Endodermal cell (in vitro differentiated cells): ENCODE measurements at regions not wholly inside any gene's neighbourhood (a gene's known extent, or its start where the extent isn't known, plus 50 kb on each side); places are given as distances from the start of the nearest gene placed in this dataset.
A peak's percentile ranks its signal among the peaks of the same experiment; 100 is the strongest.

Source experiments
- DNase-seq: peaks from one replicate; pipeline ENCODE4 v3.0.0-alpha.2; 2017
- H3K27ac ChIP-seq: 2 replicates; pipeline ENCODE4 v1.5.1; 2013; ENCODE audit warnings: mild to moderate bottlenecking, low read depth, low read length, moderate library complexity
- H3K27me3 ChIP-seq: 2 replicates; pipeline ENCODE4 v1.6.1; 2013; ENCODE audit warnings: mild to moderate bottlenecking, low read length, moderate library complexity; ENCODE audit not compliant: insufficient read depth, control insufficient read depth, poor library complexity, severe bottlenecking
- H3K36me3 ChIP-seq: 2 replicates; pipeline ENCODE4 v1.7.0; 2013; ENCODE audit warnings: mild to moderate bottlenecking, low read length, moderate library complexity; ENCODE audit not compliant: control insufficient read depth, insufficient read depth
- H3K4me1 ChIP-seq: one replicate; pipeline ENCODE4 v1.7.0; 2013; ENCODE audit warnings: low read length; ENCODE audit not compliant: control insufficient read depth, insufficient read depth
- H3K4me3 ChIP-seq: 2 replicates; pipeline ENCODE4 v1.5.1; 2013; ENCODE audit warnings: mild to moderate bottlenecking, low read length, moderate library complexity
- H3K9ac ChIP-seq: 2 replicates; pipeline ENCODE4 v1.6.1; 2013; ENCODE audit warnings: mild to moderate bottlenecking, low read length, moderate library complexity; ENCODE audit not compliant: poor library complexity, severe bottlenecking; ENCODE audit errors: extremely low read depth
- H3K9me3 ChIP-seq: 2 replicates; pipeline ENCODE4 v1.6.1; 2013; ENCODE audit warnings: mild to moderate bottlenecking, low read length, moderate library complexity; ENCODE audit not compliant: control insufficient read depth
- H3K27ac Mint-ChIP-seq: 2 replicates; pipeline ENCODE4 v1.8.0; 2020; ENCODE audit warnings: mixed read lengths
- H3K27me3 Mint-ChIP-seq: 2 replicates; pipeline ENCODE4 v1.8.0; 2021; ENCODE audit warnings: mild to moderate bottlenecking, mixed read lengths; ENCODE audit not compliant: insufficient read depth
- H3K36me3 Mint-ChIP-seq: 2 replicates; pipeline ENCODE4 v1.8.0; 2020; ENCODE audit warnings: low read depth, mixed read lengths
- H3K4me1 Mint-ChIP-seq: 2 replicates; pipeline ENCODE4 v1.8.0; 2020; ENCODE audit warnings: mixed read lengths
- H3K4me3 Mint-ChIP-seq: 2 replicates; pipeline ENCODE4 v1.8.0; 2020; ENCODE audit warnings: mild to moderate bottlenecking, moderate library complexity, mixed read lengths
- H3K9me3 Mint-ChIP-seq: 2 replicates; pipeline ENCODE4 v1.8.0; 2020; ENCODE audit warnings: mild to moderate bottlenecking, mixed read lengths
- CTCF ChIP-seq: fragments of 200-600 bp; sonication (generic); conservative IDR thresholded peaks from 2 replicates; pipeline ENCODE4 v1.5.0; 2021; ENCODE audit warnings: antibody characterized with exemption, mild to moderate bottlenecking
- WGBS, 2 experiments: methylation state at CpG; one replicate each; pipeline versions ENCODE4 v1.1.5 to v1.1.7; 2013; ENCODE audit warnings: missing lambda C conversion rate in 2 of 2, mixed read lengths in 1 of 2; ENCODE audit not compliant: insufficient coverage in 1 of 2, insufficient read length in 1 of 2; 5-methylcytosine and 5-hydroxymethylcytosine counted together

DNA sequence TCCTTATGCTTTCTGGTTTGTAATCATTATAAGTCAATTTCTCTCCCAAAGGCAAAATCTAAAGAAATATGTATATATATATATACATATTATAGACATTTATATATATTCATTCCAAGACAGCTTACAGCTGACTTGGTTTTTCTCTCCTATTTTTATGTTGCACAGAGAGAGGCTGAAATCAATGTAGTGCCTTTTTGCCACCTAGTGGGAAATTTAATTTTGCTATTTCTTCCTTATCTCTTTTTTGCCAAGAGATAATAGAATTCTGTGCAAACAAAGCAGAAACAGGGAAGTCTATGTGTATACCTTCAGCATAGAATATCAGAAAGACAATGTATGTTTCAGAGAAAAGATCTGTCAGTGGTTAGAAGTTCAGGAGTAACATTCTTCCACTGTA, 186.0 kb upstream of the ANO5 start:
- H3K4me1 ChIP-seq, result no peaks in the 10 kb centered on the region
- Mint-ChIP-seq H3K4me3 (no peak overlapping the region), H3K36me3 (no peaks in the 10 kb centered on the region)

GRCh38 chr11:22031791-22032190, 161.1 kb upstream of the ANO5 start:
- no peak overlapping the region for H3K27ac ChIP-seq
- H3K9ac ChIP-seq, result no peak overlapping the region
- Mint-ChIP-seq H3K36me3 (no peaks in the 10 kb centered on the region), H3K4me1 (no peaks in the 10 kb centered on the region), H3K9me3 (peaks cover 22% of the 10 kb centered on the region), H3K27ac (no peak overlapping the region), H3K4me3 (no peak overlapping the region), H3K27me3 (peaks cover 28% of the 10 kb centered on the region)
- no peak for DNase-seq
- H3K36me3 ChIP-seq, result no peaks in the 10 kb centered on the region
- H3K9me3 ChIP-seq, result peaks cover 6% of the 10 kb centered on the region
- H3K4me1 ChIP-seq, result no peaks in the 10 kb centered on the region
- H3K27me3 ChIP-seq, result no peaks in the 10 kb centered on the region
- no peak overlapping the region for H3K4me3 ChIP-seq
- no peak for TF ChIP-seq CTCF
- no CpG with 5 or more reads among the region's 1 CpG for WGBS, 2 experiments

More for the DNA sequence above, 186.0 kb upstream of the ANO5 start:
- H3K27ac ChIP-seq, result no peak overlapping the region
- no peaks in the 10 kb centered on the region for H3K27me3 Mint-ChIP-seq
- no peak for DNase-seq
- no peak overlapping the region for H3K9ac ChIP-seq
- H3K27me3 ChIP-seq, result no peaks in the 10 kb centered on the region
- H3K4me3 ChIP-seq, result no peak overlapping the region
- H3K27ac Mint-ChIP-seq, result no peak overlapping the region
- no peaks in the 10 kb centered on the region for H3K4me1 Mint-ChIP-seq
- peaks cover 10% of the 10 kb centered on the region for H3K9me3 ChIP-seq
- H3K9me3 Mint-ChIP-seq, result peaks cover 3% of the 10 kb centered on the region
- no peaks in the 10 kb centered on the region for H3K36me3 ChIP-seq
- no peak for TF ChIP-seq CTCF

DNA sequence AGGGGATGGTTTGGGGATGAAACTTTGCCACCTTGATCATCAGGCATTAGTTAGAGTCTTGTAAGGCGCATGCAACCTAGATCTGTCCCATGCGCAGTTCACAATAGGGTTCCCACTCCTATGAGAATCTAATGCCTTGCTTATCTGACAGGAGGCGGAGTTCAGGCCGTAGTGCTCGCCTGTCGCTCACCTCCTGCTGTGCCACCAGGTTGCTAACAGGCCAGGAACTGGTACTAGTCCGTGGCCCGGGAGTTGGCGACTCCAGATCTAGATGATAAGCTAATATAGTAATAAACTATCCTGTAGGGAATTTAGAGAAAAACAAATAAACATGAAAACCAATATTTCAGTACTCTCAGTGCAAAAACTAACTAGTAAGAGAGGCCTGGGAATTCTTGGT, 155.4 kb upstream of the ANO5 start:
- Histone ChIP-seq H3K4me3 (no peak overlapping the region), H3K27me3 (no peaks in the 10 kb centered on the region), H3K9ac (no peak overlapping the region), H3K27ac (no peak overlapping the region), H3K36me3 (no peaks in the 10 kb centered on the region), H3K4me1 (no peaks in the 10 kb centered on the region), H3K9me3 (no peaks in the 10 kb centered on the region)
- no peak overlapping the region for H3K4me3 Mint-ChIP-seq
- peak; percentile 55 for DNase-seq
- H3K9me3 Mint-ChIP-seq, result no peaks in the 10 kb centered on the region
- no peak overlapping the region for H3K27ac Mint-ChIP-seq
- TF ChIP-seq CTCF, result no peak
- no peaks in the 10 kb centered on the region for H3K36me3 Mint-ChIP-seq
- peaks cover 2% of the 10 kb centered on the region for H3K4me1 Mint-ChIP-seq
- H3K27me3 Mint-ChIP-seq, result peaks cover 26% of the 10 kb centered on the region
- 82 to 84% methylated on average over 6 to 8 of the region's 9 CpGs for WGBS, 2 experiments
